ENCODE measurements at regions not wholly inside any gene's neighbourhood (a gene's known extent, or its start where the extent isn't known, plus 50 kb on each side); places are given as distances from the start of the nearest gene placed in this dataset.
"Not testable (repeated sequence)": the region's sequence is repeated elsewhere in the genome, so short reads cannot be mapped to it uniquely, and the experiment has no call there.

DNA sequence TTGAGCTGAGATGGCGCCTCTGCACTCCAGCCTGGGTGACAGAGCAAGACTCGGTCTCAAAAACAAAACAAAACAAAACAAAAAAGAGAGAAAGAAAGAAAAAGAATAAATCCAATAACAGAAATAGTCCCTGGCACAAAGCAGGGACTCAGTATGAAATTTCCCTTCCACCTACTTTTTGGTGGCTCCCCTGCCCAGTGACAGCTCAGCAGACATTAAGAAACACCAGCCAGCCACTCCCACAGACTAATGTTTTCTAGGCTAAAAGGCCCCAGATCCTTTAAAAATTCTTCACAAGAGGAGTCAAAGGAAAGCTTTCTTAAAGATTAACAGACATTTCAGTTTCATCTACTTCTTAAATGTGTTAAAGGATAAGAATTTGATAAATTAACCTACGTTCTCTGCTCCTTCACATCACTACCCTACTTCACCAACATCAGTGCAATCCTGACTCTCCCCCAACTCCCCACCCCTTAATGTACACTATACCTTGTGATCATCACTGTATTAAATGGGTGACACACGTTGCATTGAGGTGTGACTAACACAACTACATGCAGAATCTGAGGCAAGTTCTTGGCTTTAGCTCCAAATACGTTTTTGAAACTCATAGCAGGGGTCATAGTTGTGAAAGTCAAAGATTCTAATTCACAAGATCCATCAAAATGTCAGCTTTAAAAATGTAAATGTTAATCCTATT is 114.5 kb upstream of the CAV2 start:
- no peak for DNase-seq

DNA sequence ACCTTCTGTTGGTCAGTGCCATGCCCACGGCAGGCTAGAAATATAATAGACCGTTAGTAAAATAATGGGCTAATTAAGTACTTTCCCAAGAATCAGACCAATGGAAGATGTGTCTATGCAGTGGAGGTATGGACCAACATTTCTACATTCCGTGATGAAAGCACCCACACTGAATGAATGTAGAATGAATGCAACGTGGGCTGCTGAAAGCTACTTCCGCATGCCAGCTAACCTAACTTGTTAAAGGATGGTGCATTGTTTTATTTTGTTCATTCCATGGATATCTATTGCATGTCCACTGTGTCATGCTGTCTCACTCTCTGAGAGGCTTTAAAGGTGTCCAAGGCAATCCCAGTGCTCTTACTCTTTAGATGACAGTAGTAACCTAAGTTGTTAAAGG is 112.9 kb upstream of the CAV2 start:
- no peak for DNase-seq

DNA sequence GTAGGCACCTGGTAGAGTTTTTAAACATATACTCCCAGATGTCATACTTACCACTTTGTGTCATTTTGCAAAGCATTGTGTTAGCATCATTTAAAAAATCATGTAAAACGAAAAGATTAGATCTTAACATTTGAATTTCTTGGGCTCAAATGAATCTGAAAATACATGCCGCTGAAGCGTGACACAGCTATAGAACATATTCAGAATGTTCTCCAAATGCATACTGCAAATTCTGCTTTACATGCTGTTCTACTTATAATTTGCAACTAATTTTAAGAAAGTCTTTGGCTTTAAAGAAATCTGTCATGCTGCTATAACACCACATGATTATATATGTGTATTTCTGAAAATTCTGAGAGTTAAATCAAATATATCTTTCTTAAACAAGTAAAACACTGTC is 109.2 kb upstream of the CAV2 start:
- no peak for DNase-seq

DNA sequence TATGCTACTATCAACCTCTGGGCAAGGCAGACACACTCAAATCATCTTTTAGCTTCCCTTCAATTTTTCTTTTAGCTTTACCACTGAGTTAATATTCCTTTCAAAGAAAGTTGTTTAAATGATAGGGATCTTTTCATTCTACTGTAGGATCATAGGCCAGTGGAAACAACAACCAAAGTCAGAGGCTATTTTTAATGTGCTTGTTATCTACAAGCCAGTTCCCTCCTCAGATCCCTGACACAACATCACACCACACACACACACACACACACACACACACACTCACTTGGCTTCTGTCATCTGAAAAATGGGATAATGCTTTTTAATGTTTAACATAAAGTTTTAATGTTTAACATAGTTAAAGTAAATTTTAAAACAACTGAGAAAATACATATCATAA is 106.7 kb upstream of the CAV2 start:
- no peak for DNase-seq

DNA sequence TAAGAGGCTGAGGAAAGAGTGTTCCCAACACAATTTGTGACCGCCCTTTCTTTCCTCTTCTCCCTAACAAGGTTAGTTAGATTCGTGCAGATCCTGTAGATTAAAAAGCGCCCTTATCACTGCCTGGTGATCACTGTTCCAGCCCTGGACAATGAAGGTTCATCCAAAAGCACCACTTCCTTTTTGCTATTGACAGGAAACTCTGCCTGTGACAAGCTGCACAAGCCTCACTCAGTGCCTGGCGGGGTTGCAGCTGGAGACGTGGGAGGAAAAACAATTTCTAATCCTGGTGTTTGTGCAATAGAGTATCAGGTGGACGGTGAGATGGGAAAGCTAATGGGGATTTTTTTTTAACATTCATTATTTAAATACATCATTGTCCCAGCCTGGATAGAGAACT is 105.9 kb upstream of the CAV2 start:
- DNase-seq: no peak

DNA sequence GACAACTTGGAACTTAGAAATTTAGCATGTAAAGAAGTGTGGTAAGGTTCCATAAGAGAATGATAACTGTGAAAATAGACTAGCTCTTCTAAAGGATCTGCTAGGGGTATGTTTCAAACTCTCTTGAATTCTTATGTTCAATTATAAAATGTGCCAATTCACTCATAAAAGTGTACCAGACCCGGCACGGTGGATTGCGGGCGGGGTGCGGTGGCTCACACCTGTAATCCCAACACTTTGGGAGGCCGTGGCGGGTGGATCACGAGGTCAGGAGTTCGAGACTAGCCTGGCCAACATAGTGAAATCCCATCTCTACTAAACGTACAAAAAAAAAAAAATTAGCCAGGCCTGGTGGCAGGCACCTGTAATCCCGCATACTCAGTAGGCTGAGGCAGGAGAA is 105.4 kb upstream of the CAV2 start:
- no peak for DNase-seq

DNA sequence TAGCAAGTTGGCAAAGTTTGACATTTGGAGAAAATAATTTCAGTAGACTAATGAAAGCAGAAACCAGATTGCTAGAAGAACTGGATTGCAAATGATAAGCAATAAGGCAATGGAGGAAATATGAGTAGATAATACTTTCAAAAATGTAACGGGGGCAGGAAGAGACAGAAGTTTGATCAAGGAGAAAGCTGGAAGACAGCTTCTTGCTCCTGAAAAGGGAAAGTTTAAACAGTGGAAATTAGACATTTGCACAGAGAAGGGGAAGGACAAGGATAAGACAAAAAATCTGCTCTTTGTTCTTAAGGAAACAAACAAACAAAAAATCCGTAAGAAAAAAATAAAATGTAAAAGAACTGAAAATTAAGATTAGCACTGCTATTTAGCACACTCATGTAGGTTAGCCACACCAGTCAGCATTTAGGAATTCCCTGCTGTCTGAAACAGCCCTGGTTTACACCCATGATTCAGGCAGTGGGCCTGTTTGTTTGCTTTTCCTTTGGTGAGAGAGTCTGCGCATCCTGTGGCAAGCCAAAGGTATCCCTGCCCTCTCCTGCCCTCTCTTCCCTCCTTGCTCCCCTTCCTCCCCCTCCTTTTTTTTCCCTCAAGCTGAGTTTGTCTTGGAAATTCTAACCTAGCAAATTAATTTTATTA is 104.3 kb upstream of the CAV2 start:
- DNase-seq: no peak

DNA sequence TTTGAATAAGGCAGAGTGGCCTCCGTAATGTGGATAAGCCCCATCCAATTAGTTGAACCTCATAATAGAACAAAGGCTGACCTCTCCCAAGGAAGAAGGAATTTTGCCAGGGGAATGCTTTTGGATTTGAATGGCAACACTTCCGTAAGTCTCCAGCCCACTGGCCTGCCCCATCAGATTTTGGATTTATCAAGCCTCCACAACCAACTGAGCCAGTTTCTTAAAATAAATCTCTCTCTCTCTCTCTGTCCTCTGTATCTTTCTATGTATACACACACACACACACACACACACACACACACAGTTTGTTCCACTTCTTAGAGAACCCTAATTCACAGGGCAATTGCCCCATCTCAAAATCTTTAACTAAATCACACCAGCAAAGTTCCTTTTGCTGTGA is 100.9 kb upstream of the CAV2 start:
- DNase-seq: no peak

DNA sequence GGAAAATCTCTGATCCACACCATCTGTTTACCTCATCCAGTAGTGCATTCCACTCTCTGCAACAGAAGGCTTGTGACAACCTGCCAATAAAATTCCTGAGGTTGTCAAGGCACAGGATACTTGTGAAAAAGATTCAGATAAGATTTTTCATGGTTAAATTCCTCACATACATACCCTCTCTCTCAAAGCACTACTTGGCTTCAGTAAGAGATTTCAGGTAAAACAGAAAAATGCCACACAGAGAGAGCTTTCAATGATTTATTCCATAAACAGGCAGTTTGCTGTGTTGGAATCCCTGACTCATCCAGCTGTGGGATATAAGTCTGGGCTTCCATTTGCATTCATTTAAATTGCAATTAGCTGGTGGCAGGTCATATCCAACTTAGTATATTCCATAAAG is 99.7 kb upstream of the CAV2 start:
- no peak for DNase-seq

DNA sequence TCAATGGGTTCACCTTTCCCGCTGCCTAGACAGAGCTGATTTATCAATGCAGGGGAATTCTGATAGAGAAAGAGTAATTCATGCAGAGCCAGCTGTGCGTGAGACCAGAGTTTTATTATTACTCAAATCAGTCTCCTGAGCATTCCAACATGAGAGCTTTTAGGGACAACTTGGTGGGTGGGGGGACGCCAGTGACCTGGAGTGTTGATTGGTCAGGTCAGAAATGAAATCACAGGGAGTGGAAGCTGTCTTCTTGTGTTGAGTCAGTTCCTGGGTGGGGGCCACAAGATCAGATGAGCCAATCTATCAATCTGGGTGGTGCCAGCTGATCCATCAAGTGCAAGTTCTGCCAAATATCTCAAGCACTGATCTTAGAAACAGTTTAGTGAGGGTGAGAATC is 99.0 kb upstream of the CAV2 start:
- DNase-seq: no peak

DNA sequence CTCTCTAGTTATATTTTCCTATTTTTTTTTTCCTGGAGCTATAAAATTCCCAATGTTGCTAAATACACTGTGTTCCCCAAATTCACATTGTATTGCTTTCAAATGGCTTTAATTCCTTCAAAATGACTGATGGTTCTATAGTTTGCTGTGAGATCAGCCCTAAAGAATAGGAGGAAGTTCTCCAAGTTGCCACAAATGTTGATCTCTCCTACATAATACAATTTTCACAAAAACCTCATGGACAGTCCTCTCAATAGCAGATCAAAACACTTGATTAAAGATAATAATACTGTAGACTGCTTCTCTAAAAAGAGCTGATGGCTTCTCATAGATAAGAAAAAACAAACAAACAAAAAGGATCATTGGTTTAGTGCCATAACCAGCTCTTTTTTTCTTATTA is 97.8 kb upstream of the CAV2 start:
- DNase-seq: no peak

DNA sequence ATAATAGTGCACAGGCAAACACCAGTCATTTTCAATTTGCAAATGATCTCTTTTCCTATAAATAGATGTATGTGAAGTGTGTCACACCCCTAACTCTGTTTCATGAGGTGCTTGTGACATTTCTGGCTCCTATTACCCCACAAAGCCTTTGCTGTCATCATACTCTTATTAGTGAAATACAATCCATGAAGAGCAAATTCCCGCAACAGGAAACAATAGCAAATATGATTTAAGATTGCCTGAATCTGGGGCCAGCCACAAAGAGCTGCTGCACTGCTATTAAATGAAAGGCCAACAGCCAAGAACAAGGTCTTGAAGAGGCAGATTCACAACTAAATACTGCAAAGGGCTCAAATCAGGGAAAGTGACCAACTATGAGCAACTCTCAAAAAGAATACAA is 96.3 kb upstream of the CAV2 start:
- DNase-seq: no peak

DNA sequence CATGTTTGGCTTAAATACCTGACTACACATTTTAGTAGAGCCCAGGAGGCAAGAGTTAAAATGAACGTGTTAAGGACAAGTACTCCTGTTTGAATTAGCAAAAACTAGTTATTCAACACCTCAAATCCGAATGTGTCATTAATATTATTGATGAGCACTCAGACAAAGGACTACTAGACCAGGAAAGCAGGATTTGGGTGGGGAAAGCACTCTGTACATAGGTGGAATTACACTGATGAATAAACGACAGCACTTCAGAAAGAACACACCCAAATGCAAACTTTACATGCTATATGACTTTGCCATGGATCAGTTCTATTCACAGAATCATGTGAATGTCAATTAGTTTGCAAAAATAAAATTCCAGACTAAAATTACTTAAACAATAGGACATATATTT is 95.1 kb upstream of the CAV2 start:
- DNase-seq: no peak

DNA sequence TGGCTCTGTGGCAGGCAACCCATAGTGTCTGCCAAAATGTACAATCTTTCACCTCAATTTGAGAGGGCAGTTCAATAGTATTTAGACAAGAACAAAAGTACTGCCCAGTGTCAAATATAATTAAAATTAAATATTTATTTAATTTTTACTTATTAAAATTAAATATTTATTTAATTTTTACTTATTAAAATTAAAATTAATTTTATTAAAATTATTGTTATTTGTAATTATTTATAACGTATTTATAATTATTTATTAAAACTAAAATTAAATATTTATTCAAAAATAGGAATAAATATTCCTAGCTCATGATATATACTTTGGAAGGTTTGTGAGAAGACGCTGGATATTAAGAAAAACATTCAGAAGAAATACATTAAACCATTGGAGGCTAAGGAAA is 93.7 kb upstream of the CAV2 start:
- DNase-seq: no peak

DNA sequence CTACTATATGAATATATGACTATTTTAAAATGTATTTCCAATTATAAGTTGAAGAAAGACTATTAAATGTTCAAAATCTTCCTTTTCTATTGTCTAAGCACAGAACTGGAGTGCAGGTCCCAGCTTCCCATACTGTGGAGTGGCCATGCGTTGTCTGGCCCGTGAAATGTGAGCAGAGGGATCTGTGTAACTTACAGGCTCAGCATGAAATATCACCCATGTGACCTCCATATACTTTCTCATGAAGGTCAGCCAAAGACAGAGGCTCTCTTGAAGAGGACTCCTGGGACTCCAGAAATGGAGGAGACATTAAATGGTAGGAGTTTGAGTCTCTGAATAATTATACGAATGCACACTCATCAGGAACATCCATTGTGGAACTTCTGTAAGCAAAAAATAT is 92.4 kb upstream of the CAV2 start:
- no peak for DNase-seq

DNA sequence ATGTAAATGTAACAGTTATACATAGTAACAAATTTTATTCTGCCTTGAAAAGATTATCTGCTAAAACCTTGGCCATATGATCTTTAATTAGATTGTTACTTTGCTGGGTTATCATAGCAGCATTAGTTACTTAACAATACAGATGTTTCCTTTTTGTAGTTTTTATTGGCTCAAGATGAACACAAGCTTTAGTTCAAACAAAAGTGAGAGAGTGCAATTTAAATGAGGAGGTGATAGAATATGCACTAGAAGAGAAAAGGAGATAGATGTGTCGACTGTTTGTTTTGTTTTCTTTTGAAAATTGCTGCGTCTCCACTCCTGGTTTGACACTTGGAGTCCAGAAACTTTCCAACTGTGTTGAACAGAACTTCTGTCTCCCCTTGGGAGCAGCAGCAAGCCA is 91.4 kb upstream of the CAV2 start:
- no peak for DNase-seq

DNA sequence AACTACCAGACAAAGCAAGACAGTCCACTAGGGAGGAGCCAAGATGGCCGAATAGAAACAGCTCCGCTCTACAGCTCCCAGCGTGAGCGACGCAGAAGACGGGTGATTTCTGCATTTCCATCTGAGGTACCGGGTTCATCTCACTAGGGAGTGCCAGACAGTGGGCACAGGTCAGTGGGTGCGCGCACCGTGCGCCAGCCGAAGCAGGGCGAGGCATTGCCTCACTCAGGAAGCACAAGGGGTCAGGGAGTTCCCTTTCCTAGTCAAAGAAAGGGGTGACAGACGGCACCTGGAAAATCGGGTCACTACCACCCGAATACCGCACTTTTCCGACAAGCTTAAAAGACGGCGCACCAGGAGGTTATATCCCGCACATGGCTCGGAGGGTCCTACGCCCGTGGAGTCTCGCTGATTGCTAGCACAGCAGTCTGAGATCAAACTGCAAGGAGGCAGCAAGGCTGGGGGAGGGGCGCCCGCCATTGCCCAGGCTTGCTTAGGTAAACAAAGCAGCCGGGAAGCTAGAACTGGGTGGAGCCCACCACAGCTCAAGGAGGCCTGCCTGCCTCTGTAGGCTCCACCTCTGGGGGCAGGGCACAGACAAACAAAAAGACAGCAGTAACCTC is 90.6 kb upstream of the CAV2 start:
- DNase-seq: not testable (repeated sequence)

DNA sequence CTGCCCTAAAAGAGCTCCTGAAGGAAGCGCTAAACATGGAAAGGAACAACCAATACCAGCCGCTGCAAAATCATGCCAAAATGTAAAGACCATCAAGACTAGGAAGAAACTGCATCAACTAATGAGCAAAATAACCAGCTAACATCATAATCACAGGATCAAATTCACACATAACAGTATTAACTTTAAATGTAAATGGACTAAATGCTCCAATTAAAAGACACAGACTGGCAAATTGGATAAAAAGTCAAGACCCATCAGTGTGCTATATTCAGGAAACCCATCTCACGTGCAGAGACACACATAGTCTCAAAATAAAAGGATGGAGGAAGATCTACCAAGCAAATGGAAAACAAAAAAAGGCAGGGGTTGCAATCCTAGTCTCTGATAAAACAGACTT is 88.8 kb upstream of the CAV2 start:
- not testable (repeated sequence) for DNase-seq

DNA sequence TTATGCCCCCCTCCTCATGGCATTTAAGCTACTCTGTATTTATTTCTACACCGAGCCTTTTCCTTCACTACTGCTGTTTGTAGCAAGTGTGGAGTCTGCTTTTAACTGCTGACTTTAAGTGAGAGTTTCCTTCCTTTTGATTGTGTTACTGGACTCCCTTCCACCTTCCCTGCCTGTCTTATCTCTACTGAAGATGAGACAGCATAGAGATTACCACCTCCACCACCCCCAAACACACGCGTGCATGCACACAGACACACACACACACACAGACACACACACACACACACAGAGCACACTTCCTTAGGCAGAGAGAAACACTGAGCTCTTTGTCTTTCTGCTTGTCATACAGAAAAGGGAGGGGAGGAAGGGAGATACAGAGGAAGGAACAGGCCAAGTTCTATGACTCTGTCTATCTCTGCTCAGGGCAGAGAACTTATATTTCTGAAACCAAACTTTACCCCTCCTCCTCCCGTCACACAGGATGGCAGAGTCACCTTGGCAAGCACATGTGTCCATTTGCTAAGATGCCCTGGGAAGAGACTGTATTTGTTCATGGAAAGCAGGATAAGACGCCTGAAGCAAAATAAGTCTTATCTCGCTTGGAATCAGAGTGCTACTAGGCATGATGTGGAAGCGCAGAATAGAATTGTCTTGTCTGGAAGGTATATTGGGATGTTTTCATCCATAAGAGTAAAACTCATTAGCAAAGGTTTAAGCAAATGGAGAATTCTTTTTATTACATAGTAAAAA is 81.8 kb upstream of the CAV2 start:
- no peak for DNase-seq

DNA sequence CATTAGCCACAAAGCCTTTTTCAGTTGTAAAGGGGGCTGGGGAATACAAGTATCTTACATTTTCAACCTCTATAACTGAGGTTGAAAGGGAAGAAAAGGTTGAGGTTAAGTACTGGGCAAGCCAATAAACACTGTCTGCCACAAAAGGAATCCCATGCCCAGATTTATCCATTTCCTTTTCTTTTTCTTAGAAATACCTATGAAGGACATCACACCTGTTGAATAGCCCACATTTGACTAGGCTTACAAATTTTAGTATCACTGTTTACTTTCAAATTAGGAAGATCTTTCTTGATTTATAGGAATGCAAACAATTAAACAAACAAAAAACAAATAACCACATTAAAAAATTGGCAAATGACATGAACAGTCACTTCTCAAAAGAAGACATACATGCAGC is 81.0 kb upstream of the CAV2 start:
- DNase-seq: no peak

DNA sequence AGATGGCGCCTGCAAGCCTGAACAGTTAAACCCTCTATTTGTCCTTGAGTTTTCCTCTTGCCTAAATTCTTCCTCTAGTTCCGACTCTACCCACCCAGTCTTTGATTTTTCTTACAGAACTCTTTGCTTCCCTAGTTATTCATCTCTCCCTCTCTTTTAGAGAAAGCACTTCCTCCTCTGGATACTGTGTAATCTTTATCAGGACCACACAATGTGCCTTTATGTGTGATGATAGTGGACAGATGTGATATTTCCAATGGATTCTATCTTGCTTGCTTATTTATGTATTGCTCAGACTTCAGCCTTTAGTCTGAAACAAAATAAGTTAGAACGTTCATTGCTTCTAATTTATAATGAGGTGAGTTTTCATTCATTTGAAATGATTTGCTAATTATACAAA is 79.5 kb upstream of the CAV2 start:
- DNase-seq: no peak

DNA sequence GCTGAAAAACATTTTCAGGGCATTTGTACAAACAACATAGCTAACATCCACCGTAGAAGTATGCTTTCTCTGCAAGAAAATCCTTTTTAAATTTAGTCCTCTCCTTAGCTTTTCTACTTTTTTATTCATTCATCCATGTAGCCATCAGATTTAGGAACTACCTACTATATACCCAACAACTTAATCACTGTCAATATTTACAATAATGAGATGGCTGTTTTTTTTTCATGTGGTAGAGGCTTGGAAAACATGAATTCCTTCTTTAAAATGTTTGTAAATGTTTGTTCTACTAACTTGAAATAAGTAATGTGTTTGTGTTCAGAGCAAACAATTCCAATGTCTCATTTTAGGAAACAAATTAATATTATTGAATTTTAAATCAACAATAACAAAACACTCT is 78.2 kb upstream of the CAV2 start:
- no peak for DNase-seq

DNA sequence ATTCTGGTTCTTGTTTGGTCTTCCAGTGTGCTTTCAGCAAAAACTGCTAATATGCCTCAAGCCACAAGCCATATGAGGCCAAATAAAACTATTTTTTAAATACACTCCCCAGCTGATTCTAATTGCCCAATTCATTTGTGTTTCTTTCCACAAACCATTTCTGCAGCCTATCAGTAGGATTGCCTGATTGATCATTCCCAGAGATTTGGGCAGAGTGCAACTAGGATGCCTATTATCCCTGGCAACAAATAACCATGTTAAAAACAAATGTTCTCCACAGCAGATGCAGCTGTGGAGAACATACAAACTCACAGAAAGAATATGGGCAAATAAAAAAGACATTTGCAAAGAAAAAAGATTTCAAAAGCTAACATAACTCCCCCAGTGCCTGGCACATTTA is 76.9 kb upstream of the CAV2 start:
- DNase-seq: no peak

DNA sequence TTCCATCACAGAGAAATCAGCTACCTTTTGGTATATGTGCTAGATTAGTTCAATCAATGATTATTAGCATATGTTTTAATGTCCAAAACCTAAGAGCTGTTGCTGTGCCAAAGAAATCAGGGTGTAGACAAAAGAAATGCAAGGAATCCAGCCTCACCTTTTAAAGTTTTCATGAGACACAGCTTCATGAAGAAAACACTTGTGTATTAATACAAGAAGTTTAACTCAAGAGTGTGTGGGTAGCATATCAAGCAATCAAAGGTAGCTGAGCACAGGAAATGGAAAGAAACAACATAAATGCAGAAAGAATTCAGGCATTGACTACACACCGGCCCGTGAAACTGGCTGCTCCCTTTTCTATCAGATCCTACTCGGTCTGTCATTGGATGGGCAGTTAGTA is 76.0 kb upstream of the CAV2 start:
- DNase-seq: no peak
